Fibroblast of mammary gland (primary cell): ENCODE measurements at regions not wholly inside any gene's neighbourhood (a gene's known extent, or its start where the extent isn't known, plus 50 kb on each side); places are given as distances from the start of the nearest gene placed in this dataset.
A peak's percentile ranks its signal among the peaks of the same experiment; 100 is the strongest.

Source experiments
- DNase-seq: peaks from one replicate; pipeline ENCODE4 v3.0.0-alpha.2; 2010; ENCODE audit warnings: low read depth
- H3K4me3 ChIP-seq: 2 replicates; pipeline ENCODE4 v1.5.1; 2011; ENCODE audit warnings: low read depth, mild to moderate bottlenecking, low read length, moderate library complexity; ENCODE audit not compliant: control insufficient read depth
- CTCF ChIP-seq: conservative IDR thresholded peaks from 2 replicates; pipeline ENCODE4 v1.5.1; 2011; ENCODE audit warnings: low read depth, low read length, inconsistent platforms; ENCODE audit not compliant: control insufficient read depth, insufficient read depth

GRCh38 chr10:44069573-44069972, 315.3 kb downstream of the CXCL12 start:
- DNase-seq = peak; percentile 39
- H3K4me3 ChIP-seq = no peak overlapping the region
- TF ChIP-seq CTCF = no peak

- peak; percentile 62 for DNase-seq
- H3K4me3 ChIP-seq = no peak overlapping the region
- TF ChIP-seq CTCF = no peak
Measured at GRCh38 chr10:44068716-44069482, 316.0 kb downstream of the CXCL12 start.

DNA sequence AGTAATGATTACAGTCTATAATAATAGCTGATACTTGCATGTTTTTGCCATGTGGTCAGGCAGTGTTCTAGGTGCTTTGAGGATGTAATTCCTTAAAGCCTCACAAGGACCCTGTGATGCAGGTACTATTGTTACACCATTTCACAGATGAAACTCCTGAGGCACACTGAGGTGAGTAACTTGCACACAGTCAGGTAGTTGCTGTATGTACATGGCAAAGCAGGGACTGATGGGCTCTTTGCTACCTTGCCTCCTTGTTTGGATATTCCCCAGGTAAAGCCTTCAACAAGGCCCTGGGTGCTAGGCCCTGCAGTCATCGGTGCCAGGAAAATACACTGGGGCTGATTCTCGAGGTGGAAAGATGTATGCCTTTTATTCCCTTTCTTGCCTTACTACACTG, 317.5 kb downstream of the CXCL12 start:
- H3K4me3 ChIP-seq = no peak overlapping the region
- TF ChIP-seq CTCF = no peak
- no peak for DNase-seq

DNA sequence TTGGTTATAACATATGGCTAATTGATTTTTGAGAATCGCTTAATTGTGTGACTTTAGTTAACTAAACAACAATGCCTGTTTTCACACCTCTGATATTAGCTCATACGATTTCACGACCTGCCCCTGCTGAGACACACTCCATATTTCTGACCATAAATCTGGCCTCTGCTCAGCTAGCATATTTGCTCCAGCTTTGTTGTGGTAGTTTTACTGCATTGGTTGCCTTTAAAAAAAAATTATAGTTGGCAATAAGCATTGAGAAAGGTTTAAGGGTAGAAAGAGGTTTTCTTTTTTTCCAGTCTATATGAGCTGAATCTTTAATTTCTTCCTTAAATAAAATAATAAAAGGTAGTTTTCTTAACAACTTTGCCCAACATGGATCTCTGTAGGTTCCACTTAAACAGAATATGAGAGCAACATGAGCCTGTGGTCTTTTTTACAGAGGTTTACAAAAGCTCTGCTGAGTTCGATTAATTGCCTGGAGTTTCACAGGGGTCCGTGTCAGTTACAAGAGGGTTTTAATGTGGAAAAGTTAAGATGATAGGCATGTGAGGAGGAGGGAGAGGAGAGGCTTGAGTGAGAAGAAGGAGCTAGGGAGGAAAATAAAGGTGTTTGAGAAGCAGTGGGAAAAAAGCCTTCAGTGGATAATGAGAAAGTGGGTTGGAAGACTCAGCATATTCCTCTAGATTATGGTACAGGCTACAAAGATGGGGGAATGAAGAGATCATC, 318.2 kb downstream of the CXCL12 start:
- H3K4me3 ChIP-seq = no peak overlapping the region
- DNase-seq = no peak

DNA sequence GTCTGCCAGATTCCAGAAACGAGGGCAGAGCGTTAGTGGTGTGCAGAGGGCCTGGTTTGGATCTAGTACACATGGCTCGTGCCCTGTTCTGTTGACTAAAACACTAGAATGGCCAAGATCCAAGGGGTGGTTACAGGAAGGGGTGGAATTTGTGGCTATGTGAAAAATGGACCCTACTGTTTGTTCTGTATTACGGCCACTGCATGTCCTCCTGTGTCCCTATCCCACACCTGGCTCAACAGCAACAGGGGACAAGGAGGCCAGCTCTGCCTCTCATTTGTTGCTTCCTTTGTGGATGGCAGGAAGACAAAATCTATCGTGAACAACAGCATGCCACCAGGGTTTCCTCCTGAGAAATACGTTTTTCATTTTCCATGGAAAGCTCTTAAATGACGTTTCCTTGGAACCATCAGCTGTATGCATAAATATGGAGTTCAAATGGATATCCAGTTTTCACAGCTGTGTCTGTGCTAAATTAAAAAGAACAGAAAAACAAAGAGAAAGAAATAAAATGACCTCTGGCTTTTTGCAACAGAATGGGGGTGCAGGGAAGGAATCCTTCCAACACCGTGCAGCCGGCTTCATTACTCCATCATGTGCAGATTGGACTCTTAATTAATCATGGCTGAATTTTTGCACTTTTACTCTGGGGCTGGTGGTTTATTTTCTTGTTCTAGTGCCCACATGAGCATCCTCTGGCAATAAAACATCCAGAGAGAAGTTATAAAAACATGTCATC, 318.9 kb downstream of the CXCL12 start:
- no peak overlapping the region for H3K4me3 ChIP-seq
- no peak for TF ChIP-seq CTCF
- no peak for DNase-seq

More for the DNA sequence above, 318.2 kb downstream of the CXCL12 start:
- no peak for TF ChIP-seq CTCF

- TF ChIP-seq CTCF = no peak
- DNase-seq = no peak
- no peak overlapping the region for H3K4me3 ChIP-seq
Measured at GRCh38 chr10:44064987-44065787, 319.7 kb downstream of the CXCL12 start.
